T-cell (primary cell): ENCODE measurements at regions not wholly inside any gene's neighbourhood (a gene's known extent, or its start where the extent isn't known, plus 50 kb on each side); places are given as distances from the start of the nearest gene placed in this dataset.

Experiments
- ATAC-seq, 4 experiments: fragments of 200-7000 bp in 3 of 4; fragments of 150-1000 bp in 1 of 4; cut with Tn5 transposase; replicated peaks in 1 of 4; 1 replicate in 3 of 4; 2 replicates in 1 of 4; pipeline ENCODE4 v1.10.0; 2021; ENCODE audit warnings: moderate library complexity in 3 of 4, mild to moderate bottlenecking in 2 of 4, moderate number of reproducible peaks in 1 of 4
- CTCF ChIA-PET, 2 donors: fragments of 300-600 bp; sonication (Branson Sonifier 250); formaldehyde crosslinking; loops; one replicate each; lab custom pipeline; 2022; ENCODE audit warnings: antibody characterized with exemption in 2 of 2; lab: Charles Lee
- POLR2A ChIA-PET, 2 donors: fragments of 300-600 bp; sonication (Branson Sonifier 250); formaldehyde crosslinking; loops; one replicate each; lab custom pipeline; 2022; ENCODE audit warnings: antibody characterized with exemption in 2 of 2; lab: Charles Lee
- DNase-seq, 35 experiments: peaks; one replicate each; pipeline versions ENCODE4 v3.0.0 to v3.0.0-alpha.2; 2013 to 2023
- H3K27ac ChIP-seq: one replicate; pipeline ENCODE4 v1.5.1; 2013; ENCODE audit warnings: low read length
- H3K27me3 ChIP-seq, 2 experiments: replicated peaks in 1 of 2; 1 replicate in 1 of 2; 2 replicates in 1 of 2; pipeline versions ENCODE4 v1.6.1 to v1.7.0; 2013; ENCODE audit warnings: low read length in 1 of 2, mixed read lengths in 1 of 2; ENCODE audit not compliant: control insufficient read depth in 2 of 2, insufficient read depth in 2 of 2; ENCODE audit errors: extremely low read depth in 1 of 2
- H3K36me3 ChIP-seq, 2 donors: 1 replicate in 1 of 2; 2 replicates in 1 of 2; pipeline versions ENCODE4 v1.6.1 to v1.7.0; 2013; ENCODE audit warnings: low read length in 1 of 2; ENCODE audit not compliant: control insufficient read depth in 2 of 2, insufficient read depth in 1 of 2; ENCODE audit errors: extremely low read depth in 1 of 2
- H3K4me1 ChIP-seq, 2 experiments: 1 replicate in 1 of 2; 2 replicates in 1 of 2; pipeline versions ENCODE4 v1.6.1 to v1.7.0; 2013; ENCODE audit warnings: low read length in 2 of 2, mixed read lengths in 1 of 2; ENCODE audit not compliant: insufficient read depth in 2 of 2, control insufficient read depth in 1 of 2; ENCODE audit errors: extremely low read depth in 1 of 2
- H3K4me3 ChIP-seq, 2 donors: 1 replicate in 1 of 2; 2 replicates in 1 of 2; pipeline versions ENCODE4 v1.5.1 to v1.7.0; 2013; ENCODE audit warnings: mild to moderate bottlenecking in 2 of 2, low read length in 1 of 2, moderate library complexity in 1 of 2; ENCODE audit not compliant: control insufficient read depth in 1 of 2; ENCODE audit errors: extremely low read depth in 1 of 2
- H3K9me3 ChIP-seq: 2 replicates; pipeline ENCODE4 v1.7.0; 2013
- H3K27ac Mint-ChIP-seq, 2 donors: one replicate each; pipeline ENCODE4 v1.8.0; 2020 to 2021; ENCODE audit warnings: mild to moderate bottlenecking in 2 of 2, mixed read lengths in 2 of 2
- H3K27me3 Mint-ChIP-seq, 2 donors: one replicate each; pipeline ENCODE4 v1.8.0; 2021 to 2022; ENCODE audit warnings: mixed read lengths in 2 of 2
- H3K36me3 Mint-ChIP-seq: one replicate; pipeline ENCODE4 v1.8.0; 2021; ENCODE audit warnings: mixed read lengths
- H3K4me1 Mint-ChIP-seq, 3 donors: one replicate each; pipeline ENCODE4 v1.8.0; 2020 to 2022; ENCODE audit warnings: mixed read lengths in 3 of 3, mild to moderate bottlenecking in 1 of 3
- H3K4me3 Mint-ChIP-seq, 3 donors: one replicate each; pipeline ENCODE4 v1.8.0; 2020 to 2022; ENCODE audit warnings: mild to moderate bottlenecking in 3 of 3, mixed read lengths in 3 of 3, moderate library complexity in 3 of 3
- H3K9me3 Mint-ChIP-seq, 3 donors: one replicate each; pipeline ENCODE4 v1.8.0; 2020 to 2022; ENCODE audit warnings: mixed read lengths in 3 of 3
- WGBS: methylation state at CpG from one replicate; pipeline ENCODE4 v1.1.5; 2013; ENCODE audit warnings: missing lambda C conversion rate; ENCODE audit not compliant: insufficient coverage; 5-methylcytosine and 5-hydroxymethylcytosine counted together

DNA sequence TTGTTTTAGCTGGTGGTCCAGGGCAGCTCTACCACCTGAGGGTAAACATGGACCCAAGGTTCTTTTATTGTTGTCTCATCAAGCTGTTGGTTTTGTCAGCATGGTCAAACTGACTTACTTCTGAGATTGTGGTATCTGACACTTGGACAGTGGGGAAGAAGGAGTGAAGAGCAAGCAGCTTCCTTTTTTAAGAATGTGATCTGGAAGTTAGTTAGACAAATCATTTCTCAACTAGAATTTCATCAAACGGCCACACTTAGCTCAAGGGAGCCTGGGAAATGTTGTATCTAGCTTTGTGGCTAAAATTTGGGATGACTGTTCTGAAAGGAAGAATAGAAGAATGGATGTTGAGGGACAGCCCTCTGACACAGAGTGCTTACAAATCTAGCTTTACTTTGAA is 215.2 kb downstream of the ZNF621 start:
- Histone ChIP-seq H3K27me3 (no peaks in the 10 kb centered on the region), H3K9me3 (no peaks in the 10 kb centered on the region), H3K27ac (no peak overlapping the region), H3K4me1 (no peaks in the 10 kb centered on the region), H3K4me3 (no peak overlapping the region), H3K36me3 (no peaks in the 10 kb centered on the region)
- H3K36me3 Mint-ChIP-seq, result no peaks in the 10 kb centered on the region
- ATAC-seq, result no peak
- ChIA-PET CTCF (no interaction called here), POLR2A (no interaction called here)
- H3K4me1 Mint-ChIP-seq, result no peaks in the 10 kb centered on the region
- no peak for DNase-seq
- H3K9me3 Mint-ChIP-seq, result no peaks in the 10 kb centered on the region
- H3K27ac Mint-ChIP-seq, result no peak overlapping the region
- no peak overlapping the region for H3K4me3 Mint-ChIP-seq
- peaks cover 12 to 20% of the 10 kb centered on the region in 2 donors for H3K27me3 Mint-ChIP-seq
- WGBS, result no CpG with 5 or more reads among the region's 1 CpG

DNA sequence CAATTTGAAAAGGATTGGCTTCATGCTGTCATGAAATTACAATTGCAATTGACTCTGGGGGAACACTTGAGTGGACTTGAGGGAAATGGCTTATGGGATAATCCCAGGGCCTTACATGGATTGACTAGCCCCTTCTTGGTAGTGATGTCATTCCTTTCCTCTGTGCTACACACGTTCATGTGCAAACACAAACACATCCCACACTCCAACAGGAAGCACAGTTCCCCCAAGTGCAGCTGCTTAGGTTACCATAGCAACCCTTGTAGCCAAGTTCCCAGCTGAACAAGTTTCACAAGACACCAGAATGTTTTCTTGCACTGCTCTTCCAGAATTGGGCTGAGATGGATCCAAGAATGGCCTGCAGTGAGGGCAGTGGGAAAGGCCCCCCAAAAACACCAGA is 217.0 kb downstream of the ZNF621 start:
- DNase-seq, result no peak
- Histone ChIP-seq H3K4me3 (no peak overlapping the region), H3K4me1 (no peaks in the 10 kb centered on the region), H3K27me3 (peaks cover 0 to 5% of the 10 kb centered on the region in 2 experiments), H3K36me3 (no peaks in the 10 kb centered on the region), H3K9me3 (no peaks in the 10 kb centered on the region), H3K27ac (no peak overlapping the region)
- ATAC-seq, result no peak
- H3K9me3 Mint-ChIP-seq, result no peaks in the 10 kb centered on the region
- POLR2A ChIA-PET, result no interaction called here
- peaks cover 17 to 25% of the 10 kb centered on the region in 2 donors for H3K27me3 Mint-ChIP-seq
- no peaks in the 10 kb centered on the region for H3K36me3 Mint-ChIP-seq
- CTCF ChIA-PET, result no interaction called here
- H3K27ac Mint-ChIP-seq, result no peak overlapping the region
- no peak overlapping the region for H3K4me3 Mint-ChIP-seq
- no peaks in the 10 kb centered on the region for H3K4me1 Mint-ChIP-seq
- WGBS, result no CpG with 5 or more reads among the region's 1 CpG

DNA sequence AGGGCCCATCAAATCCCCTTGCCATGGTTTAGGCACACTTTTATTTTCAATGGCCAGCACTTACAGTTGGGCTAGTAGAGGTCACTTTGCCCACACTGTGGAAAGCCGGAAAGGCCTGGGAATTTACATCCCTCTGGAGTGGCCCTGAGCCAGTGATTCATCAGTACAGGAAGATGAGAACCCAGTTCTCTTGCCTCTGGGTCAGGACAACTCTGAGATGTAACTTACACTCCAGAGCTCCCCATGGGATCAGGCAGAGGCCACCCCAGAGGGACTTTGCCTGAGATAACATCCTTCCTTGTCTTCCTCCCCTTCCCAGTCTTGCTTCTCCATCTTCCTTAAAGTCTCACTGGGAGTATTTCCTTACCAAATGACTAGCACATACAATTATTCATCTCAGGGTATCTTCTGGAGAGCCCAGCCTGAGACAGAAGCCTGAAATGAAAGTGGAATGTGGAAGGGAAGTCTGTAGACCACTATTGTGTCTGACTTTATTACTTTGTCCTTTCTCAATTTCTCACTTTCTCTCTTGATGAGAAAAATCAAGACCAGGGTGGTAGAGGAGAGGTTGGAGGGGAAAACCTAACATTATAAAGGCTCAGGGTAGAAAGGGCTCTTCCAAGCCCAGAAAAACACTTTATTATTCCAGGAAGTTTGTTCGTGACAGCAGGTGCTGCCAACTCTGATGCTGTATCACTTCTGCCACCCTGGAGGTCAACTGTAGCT is 220.8 kb downstream of the ZNF621 start:
- ChIA-PET POLR2A (no interaction called here), CTCF (no interaction called here)
- WGBS, result 50% methylated on average over 1 of the region's 2 CpGs
- H3K27me3 Mint-ChIP-seq, result peaks cover 14 to 26% of the 10 kb centered on the region in 2 donors
- DNase-seq (no peak), ATAC-seq (no peak)
- no peak overlapping the region for H3K4me3 Mint-ChIP-seq
- no peaks in the 10 kb centered on the region for H3K9me3 Mint-ChIP-seq
- H3K36me3 ChIP-seq, result no peaks in the 10 kb centered on the region
- H3K36me3 Mint-ChIP-seq, result no peaks in the 10 kb centered on the region
- no peaks in the 10 kb centered on the region for H3K4me1 Mint-ChIP-seq
- H3K27ac ChIP-seq, result no peak overlapping the region
- H3K27me3 ChIP-seq, result peaks cover 0 to 13% of the 10 kb centered on the region in 2 experiments
- no peaks in the 10 kb centered on the region for H3K4me1 ChIP-seq
- H3K9me3 ChIP-seq, result no peaks in the 10 kb centered on the region
- H3K4me3 ChIP-seq, result no peak overlapping the region
- no peak overlapping the region for H3K27ac Mint-ChIP-seq

DNA sequence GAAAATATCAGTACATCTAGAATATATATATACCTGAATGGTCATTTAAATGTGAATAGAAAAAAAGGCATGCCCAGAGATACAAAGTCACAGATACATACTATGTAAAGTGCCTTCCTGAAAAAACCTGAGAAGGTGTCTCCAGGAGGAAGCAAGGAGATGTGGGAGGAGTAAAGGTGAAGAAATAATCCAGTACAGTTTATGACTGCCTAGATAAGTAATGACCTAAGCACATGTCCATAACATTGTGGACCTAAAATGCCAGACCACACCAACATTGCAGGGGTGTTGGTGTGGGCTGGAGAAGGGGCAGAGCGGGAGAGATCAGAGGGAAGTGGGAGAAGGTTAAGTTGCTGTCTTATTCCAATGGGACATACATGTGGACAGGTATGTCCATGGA is 226.9 kb downstream of the ZNF621 start:
- H3K4me1 Mint-ChIP-seq, result no peaks in the 10 kb centered on the region
- Histone ChIP-seq H3K4me1 (no peaks in the 10 kb centered on the region), H3K9me3 (no peaks in the 10 kb centered on the region), H3K36me3 (no peaks in the 10 kb centered on the region), H3K27me3 (peaks cover 0 to 14% of the 10 kb centered on the region in 2 experiments), H3K4me3 (no peak overlapping the region), H3K27ac (no peak overlapping the region)
- DNase-seq (no peak), ATAC-seq (no peak)
- no peak overlapping the region for H3K4me3 Mint-ChIP-seq
- no peak overlapping the region for H3K27ac Mint-ChIP-seq
- no peaks in the 10 kb centered on the region for H3K9me3 Mint-ChIP-seq
- no peaks in the 10 kb centered on the region for H3K36me3 Mint-ChIP-seq
- WGBS, result no CpG with 5 or more reads among the region's 1 CpG
- ChIA-PET CTCF (no interaction called here), POLR2A (no interaction called here)
- peaks cover 12 to 25% of the 10 kb centered on the region in 2 donors for H3K27me3 Mint-ChIP-seq

DNA sequence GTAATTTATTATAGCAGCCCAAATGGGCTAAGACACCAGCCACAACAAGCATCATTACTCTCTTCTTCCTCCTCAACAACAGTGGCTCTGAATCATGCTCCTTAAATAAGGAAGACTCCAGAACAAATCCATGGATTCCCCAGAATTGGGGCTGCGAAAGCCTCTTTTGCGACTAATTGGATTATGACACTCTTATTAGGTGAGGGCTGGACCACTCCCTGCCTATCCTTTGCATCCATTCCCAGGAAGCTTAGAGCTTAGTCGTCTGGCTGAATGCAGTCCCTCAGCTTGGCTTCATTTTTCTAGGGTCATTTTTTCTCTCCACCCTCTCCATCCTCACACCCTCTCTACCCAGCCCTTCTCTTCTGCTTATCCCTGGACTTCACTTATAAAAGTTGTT is 227.7 kb downstream of the ZNF621 start:
- ChIA-PET POLR2A (no interaction called here), CTCF (no interaction called here)
- 86% methylated on average over 1 of the region's 3 CpGs for WGBS
- Histone ChIP-seq H3K4me1 (no peaks in the 10 kb centered on the region), H3K27ac (no peak overlapping the region), H3K36me3 (no peaks in the 10 kb centered on the region), H3K9me3 (no peaks in the 10 kb centered on the region), H3K4me3 (no peak overlapping the region), H3K27me3 (peaks cover 0 to 13% of the 10 kb centered on the region in 2 experiments)
- no peak overlapping the region for H3K4me3 Mint-ChIP-seq
- DNase-seq (no peak), ATAC-seq (no peak)
- H3K9me3 Mint-ChIP-seq, result no peaks in the 10 kb centered on the region
- H3K27me3 Mint-ChIP-seq, result peaks cover 10 to 23% of the 10 kb centered on the region in 2 donors
- no peaks in the 10 kb centered on the region for H3K4me1 Mint-ChIP-seq
- H3K27ac Mint-ChIP-seq, result no peak overlapping the region
- H3K36me3 Mint-ChIP-seq, result no peaks in the 10 kb centered on the region

DNA sequence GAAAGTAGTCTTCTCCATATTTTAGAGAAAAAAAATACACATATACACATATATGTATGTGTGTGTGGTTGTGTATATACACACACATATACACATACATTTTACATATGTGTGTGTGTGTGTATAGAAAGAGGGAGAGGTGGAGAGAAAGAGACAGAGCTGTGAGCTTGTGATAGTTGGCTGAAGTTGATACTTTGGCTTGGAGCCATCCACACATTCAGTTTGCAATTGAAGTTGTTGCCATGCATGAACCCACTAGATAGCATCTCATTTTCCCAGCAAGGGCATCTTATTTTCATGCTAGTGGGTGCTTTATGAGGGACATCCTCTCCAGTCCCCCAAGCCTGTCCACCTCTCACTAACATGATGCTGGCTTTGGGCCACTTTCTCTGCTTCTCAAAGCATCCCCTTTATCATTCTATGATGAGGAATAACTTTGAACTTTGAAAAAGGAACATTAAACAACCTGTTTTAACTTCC is 228.6 kb downstream of the ZNF621 start:
- Histone ChIP-seq H3K36me3 (no peaks in the 10 kb centered on the region), H3K27ac (no peak overlapping the region), H3K4me1 (no peaks in the 10 kb centered on the region), H3K9me3 (no peaks in the 10 kb centered on the region), H3K4me3 (no peak overlapping the region), H3K27me3 (peaks cover 0 to 13% of the 10 kb centered on the region in 2 experiments)
- Mint-ChIP-seq H3K36me3 (no peaks in the 10 kb centered on the region), H3K4me1 (no peaks in the 10 kb centered on the region), H3K27me3 (peaks cover 10 to 21% of the 10 kb centered on the region in 2 donors), H3K4me3 (no peak overlapping the region), H3K27ac (no peak overlapping the region), H3K9me3 (no peaks in the 10 kb centered on the region)
- ChIA-PET CTCF (no interaction called here), POLR2A (no interaction called here)
- DNase-seq (no peak), ATAC-seq (no peak)
